ENCODE measurements at regions not wholly inside any gene's neighbourhood (a gene's known extent, or its start where the extent isn't known, plus 50 kb on each side); places are given as distances from the start of the nearest gene placed in this dataset.

- no peak for DNase-seq (ENCODE audit: low spot score)
Measured at GRCh38 chr4:104418286-104418685, 76.4 kb downstream of the CXXC4 start.

DNA sequence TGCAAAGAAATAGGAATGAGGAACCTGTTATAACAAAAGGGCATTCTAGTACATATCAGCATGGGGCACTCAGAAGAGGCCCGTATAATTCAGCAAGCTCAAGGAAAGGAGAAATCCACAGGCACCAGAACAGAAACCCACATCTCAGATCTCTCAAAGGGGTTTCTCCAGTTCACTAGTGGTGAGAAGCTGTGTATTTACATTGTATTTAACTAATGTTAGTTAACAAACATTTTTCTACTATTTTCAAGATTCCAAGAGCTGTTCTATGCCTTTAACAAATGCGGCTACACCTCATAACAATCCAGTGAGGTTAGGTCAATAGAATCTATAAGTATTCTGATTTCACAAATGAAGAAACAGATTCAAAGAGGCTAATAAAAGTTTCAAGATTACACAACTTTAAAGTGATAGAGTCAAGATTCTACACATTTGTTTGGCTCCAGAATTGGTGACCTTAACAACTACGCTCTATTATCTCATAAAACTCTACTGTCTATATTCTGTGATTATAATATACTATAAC, 77.3 kb downstream of the CXXC4 start:
- DNase-seq (ENCODE audit: low spot score): no peak

DNA sequence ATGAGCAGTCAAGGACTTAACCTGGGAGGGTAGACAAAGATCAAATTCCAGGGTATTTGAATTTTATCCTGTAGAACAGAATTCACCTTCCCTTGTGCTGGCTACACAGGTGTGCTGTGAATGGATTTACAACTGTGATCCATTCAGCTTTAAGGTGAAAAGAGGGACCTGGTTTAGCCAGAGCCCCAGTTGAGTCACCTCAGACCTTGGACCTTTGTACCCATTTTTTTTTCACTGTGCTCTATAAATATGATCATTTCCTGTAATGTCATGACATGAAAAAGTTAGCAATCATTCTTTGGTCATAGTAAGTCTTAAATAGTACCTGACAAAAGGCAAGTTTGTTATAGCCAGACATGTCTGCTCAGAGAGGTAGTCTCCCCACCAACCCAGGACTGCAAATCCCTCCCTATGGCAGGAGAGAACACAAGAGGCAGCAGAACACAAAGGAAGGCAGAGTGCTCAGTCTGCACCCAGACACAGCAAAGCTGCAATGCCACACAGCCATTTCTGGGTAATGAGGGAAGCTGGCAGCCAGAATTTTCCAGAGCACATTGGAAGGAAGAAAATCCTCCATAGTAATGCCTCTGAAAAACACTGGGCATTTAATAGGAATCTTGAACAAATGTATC, 77.9 kb downstream of the CXXC4 start:
- DNase-seq (ENCODE audit: low spot score): peak; percentile 12

GRCh38 chr4:104413487-104413886, 81.2 kb downstream of the CXXC4 start:
- DNase-seq (ENCODE audit: low spot score): no peak

DNA sequence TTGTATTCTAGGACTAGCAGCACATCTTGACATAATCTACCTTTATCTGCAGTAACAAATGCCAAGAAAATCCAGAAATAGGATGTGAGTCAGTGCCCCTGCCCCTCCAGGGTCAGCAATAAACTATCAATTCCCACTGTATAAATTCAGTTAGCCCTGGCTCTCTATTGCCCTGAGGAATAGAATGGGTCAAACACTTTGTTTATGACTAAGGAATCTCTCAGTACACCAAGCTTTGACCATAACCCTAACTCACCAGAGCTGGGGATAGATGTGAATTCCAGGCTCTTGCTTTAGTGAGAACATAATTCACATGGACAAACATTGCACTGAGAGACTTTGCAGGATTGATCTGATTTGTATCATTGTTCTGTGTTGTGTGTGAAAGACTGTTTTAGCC, 82.3 kb downstream of the CXXC4 start:
- no peak for DNase-seq (ENCODE audit: low spot score)

- DNase-seq (ENCODE audit: low spot score): no peak
Measured at GRCh38 chr4:104411502-104411901, 83.2 kb downstream of the CXXC4 start.

DNA sequence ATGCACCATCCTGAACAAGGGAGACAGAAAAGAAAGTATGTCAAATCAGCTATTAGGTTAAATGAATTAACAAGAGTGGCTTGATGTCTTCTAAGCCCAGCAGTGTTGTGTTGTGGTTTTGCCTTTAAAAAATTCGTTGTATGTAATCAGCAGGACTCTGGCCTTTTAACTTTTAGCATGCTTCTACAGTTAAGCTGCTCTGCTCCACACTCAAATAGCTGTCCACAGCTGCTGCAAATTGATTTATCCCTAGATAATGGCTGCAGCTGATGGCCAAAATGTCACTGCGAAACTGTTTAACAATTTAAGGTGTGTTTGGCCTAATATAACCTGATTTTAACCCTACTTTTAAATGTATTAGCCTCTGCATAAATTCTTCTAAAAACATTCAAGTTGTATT, 85.8 kb downstream of the CXXC4 start:
- DNase-seq (ENCODE audit: low spot score): no peak

DNA sequence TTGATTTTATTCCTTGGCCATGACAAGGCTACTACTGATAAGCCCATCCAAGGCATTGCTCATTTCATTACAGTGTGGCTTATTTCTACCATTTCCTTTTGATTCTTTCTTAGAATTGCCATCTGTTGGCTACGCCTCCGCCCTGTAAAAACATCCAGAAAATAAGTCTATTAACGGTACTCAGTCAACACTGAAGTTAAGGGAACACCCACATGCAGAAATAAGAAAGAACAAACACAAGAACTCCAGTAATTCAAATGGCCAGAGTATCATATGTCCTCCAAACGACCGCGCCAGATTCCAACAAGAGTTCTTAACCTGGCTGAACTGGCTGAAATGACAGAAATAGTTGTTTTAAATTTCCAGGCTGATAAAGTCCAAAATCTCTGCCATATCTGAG, 90.3 kb downstream of the CXXC4 start:
- no peak for DNase-seq (ENCODE audit: low spot score)

DNA sequence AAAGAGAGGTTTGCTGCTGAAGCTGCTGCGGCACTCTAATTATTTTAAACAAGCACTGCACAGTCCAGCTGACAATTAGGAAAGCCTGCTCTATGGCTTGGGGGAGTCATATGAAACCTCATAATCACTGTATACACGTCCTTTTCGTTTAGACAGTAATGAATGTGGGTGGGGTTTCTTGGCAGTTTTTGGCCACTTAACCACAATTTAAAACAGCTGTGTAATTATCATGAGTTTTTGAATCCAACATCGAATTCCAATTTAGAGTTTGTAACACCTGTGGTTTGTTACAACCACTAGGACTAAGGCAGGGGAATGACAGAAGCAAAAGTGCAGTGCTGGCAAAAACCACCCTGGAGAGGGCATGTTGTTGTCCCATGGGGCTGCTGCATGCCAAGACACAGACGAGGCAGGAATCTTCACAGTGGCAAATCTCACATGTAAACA, 99.5 kb downstream of the CXXC4 start:
- DNase-seq (ENCODE audit: low spot score): no peak

- no peak for DNase-seq (ENCODE audit: low spot score)
Measured at GRCh38 chr4:104394406-104395167, 100.1 kb downstream of the CXXC4 start.

- no peak for DNase-seq (ENCODE audit: low spot score)
Measured at GRCh38 chr4:104393655-104394324, 100.9 kb downstream of the CXXC4 start.

GRCh38 chr4:104385713-104386112, 109.0 kb downstream of the CXXC4 start:
- DNase-seq (ENCODE audit: low spot score): no peak

DNA sequence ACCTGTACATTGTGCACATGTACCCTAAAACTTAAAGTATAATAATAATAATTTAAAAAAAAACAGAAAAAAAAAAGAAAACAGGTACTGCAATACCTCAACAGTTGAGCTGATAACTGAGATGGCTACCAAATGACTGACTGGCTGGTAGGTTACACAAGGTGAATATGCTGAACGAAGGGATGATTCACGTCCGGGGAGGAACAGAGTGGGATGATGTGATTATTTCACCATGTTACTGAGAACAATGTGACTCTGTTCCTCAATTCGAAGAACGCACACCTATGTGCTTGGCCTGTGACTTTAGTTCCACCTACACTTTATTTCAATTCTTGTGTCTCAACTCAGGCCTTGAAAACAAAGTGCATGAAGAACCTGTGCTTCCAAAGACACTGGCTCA, 111.7 kb downstream of the CXXC4 start:
- DNase-seq (ENCODE audit: low spot score): no peak

- DNase-seq (ENCODE audit: low spot score): no peak
Measured at GRCh38 chr4:104381729-104382128, 113.0 kb downstream of the CXXC4 start.

- DNase-seq (ENCODE audit: low spot score): no peak
Measured at GRCh38 chr4:104365618-104366017, 129.1 kb downstream of the CXXC4 start.

GRCh38 chr4:104353481-104353880, 141.2 kb downstream of the CXXC4 start:
- no peak for DNase-seq (ENCODE audit: low spot score)

GRCh38 chr4:104352211-104352610, 142.5 kb downstream of the CXXC4 start:
- peak; percentile 19 for DNase-seq (ENCODE audit: low spot score)

- no peak for DNase-seq (ENCODE audit: low spot score)
Measured at GRCh38 chr4:104351706-104352105, 143.0 kb downstream of the CXXC4 start.

DNA sequence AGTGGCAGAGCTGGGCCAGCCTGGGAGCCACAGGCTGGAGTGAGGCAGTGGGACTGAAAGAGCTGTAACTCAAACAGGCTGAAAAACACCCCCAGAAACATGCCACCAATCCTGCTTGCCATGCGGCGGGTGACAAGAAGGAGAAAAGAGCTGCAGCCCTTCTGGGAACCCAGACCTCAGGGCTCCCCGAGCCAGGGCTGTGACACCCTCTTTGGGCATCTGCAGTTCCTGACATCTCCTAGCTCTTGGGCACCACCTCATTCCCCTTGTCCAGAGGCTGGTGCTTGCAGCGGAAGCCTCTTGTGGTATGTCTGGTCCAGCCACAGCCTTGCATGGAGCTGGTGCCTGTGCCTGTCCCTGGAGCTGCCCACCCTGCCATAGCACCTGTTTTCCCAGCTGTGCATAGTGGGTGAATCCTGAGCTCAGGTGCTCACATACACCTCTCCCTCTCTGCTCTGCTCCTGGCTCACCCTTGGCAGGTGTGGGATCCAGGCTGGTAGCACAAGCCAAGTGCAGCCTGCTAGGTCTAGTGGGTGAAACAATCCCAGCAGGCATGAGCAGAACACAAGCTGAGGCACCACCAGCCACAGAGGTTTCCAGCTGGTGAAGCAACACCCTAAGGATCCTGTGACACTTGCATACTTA, 149.0 kb downstream of the CXXC4 start:
- DNase-seq (ENCODE audit: low spot score): no peak

DNA sequence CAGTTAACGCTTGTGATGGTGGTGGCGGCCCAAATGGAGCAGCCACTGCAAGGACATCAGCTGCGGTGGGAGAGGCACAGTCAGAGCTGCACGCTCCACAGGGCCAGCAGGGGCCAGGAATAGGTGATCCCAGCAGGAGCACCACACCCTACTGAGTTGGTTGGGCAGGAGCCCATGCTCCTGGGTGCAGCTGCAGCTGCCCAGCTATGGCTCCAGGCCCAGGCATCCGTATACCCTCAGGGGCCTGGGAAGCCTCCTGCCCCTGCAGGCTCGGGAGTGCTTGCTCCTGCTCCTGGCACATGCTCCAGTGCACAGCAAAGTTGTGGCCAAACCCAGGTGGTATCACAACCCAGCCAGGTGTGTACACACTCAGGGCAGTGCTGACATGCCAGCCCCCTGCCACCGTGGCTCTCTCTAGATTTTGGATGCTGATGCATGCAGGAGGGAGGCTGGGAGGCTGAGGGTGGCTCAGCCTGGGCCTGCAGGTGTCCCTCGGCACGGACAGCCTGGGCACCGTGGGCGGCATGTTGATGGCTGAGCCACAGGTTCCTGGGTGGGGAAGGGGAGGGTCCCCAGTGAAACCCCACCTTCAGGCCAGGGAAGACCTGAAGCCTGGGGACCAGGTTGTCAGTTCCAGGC, 150.2 kb downstream of the CXXC4 start:
- no peak for DNase-seq (ENCODE audit: low spot score)

GRCh38 chr4:104334410-104334809, 160.3 kb downstream of the CXXC4 start:
- no peak for DNase-seq (ENCODE audit: low spot score)

All from iPS-NIHi11 (cell line).